Midbrain (tissue), 1 donor: ENCODE measurements at regions not wholly inside any gene's neighbourhood (a gene's known extent, or its start where the extent isn't known, plus 50 kb on each side); places are given as distances from the start of the nearest gene placed in this dataset.
A peak's percentile ranks its signal among the peaks of the same experiment; 100 is the strongest.

Experiments used
- DNase-seq: peaks from one replicate; lab custom pipeline; 2025; lab: John Stamatoyannopoulos, UW

DNA sequence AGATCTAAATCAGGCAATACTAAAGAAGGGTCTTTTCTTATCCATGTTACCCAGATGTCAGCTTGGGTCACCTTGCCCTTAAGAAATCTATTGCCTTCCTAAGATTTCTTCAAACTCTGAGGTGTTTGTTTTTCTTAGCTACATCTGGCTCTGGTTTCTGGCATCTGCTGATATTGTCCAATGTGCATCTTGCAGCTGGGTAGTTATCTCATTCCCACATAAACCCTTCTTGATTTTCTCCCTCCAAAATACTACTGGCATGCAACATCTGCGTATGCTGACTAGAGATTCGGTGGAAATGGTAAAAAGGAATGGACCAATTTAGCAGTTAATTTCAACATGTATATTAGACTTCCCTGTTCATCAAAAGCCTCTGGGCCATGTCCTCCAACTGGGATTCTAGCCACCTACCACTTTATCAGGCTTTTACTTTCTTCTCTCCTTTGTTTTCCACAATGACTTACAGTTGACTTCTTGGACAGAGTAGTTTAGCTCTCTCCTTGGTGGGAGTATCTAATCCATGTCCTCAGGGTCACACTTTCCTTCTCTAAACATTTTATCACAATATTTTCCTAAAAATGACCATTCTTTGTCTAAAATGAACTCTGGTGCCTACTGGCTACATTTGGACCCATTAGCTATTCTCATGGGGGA, 324.8 kb upstream of the FAR2 start:
- no peak for DNase-seq

GRCh38 chr12:28824849-28825248, 324.2 kb upstream of the FAR2 start:
- DNase-seq = no peak

DNA sequence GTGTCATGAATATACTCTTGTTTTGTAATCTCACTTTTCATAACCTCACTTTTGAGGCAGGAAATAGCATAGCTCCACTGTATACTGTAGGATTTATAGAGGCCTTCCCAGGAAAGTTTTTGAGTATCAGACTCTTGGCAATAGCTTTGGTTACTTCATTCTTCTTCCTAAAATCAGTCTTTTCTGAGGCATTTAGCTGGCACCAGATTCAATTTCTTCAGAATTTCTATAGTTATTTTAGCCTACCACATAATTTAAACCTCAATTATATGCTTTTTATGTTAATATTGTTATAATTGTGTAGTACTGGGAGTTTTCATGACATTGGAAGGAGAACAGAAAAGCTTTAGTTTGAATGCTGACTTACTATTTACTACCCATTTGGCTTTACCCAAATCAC, 322.3 kb upstream of the FAR2 start:
- no peak for DNase-seq

GRCh38 chr12:28827861-28828260, 321.2 kb upstream of the FAR2 start:
- no peak for DNase-seq

DNA sequence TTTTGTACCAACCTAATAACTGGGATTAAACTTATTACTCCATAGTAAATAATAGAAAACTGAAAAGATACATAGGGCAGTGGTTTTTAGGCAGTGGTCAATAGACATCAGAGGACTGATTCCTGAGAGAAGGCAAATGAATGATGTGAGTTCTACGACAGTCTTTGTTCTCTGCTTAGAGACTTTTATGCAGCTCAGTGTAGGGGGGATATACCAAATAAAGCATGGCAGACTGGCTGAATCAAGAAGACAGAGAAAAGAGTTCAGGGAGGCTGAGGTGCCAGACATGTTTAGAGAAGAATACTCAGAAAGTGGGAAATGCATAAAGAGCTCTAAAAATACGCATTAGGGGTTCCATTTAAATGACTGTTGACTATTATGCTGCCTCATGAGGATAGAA, 320.8 kb upstream of the FAR2 start:
- no peak for DNase-seq

DNA sequence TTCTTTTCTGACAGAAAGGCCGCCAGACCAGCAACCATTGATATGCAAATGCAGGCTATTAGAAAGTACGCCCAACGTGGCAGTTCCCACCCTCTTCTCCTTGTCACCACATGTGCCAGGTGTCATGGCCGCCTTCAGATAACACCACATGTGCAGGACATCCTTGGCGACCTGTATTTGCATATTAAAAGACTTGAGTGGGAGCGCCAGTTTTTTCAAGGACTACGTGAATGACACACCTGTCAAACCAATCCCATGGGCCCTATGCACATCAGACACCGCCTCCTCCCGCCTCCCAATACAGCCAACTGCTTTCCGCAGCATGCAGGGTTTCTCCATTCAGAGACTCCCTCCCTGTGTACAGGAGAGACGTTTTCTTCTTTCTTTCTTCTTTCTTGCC, 318.6 kb upstream of the FAR2 start:
- no peak for DNase-seq

- no peak for DNase-seq
Measured at GRCh38 chr12:28844718-28845117, 304.4 kb upstream of the FAR2 start.

- DNase-seq = no peak
Measured at GRCh38 chr12:28851781-28852180, 297.3 kb upstream of the FAR2 start.

GRCh38 chr12:28855761-28856310, 293.2 kb upstream of the FAR2 start:
- DNase-seq = no peak

- no peak for DNase-seq
Measured at GRCh38 chr12:28857369-28857768, 291.7 kb upstream of the FAR2 start.

DNA sequence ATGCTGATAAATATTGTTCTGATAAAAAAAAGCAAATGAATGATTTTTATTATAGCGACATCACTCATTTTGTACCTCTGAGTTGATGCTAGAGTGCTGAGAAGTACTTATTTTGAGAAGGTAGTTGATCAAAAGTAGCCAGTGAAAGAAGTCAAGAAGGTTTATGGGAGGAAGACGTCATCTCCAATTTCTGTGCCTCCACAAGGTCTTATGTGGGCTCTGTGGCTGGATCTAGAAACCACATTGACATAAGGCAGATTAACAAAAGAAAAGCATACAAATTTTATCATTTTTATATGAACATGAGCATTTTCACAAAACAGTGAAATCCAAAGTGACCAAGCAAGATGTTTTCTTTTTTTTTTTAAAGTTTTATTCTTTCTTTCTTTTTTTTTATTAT, 289.5 kb upstream of the FAR2 start:
- no peak for DNase-seq

DNA sequence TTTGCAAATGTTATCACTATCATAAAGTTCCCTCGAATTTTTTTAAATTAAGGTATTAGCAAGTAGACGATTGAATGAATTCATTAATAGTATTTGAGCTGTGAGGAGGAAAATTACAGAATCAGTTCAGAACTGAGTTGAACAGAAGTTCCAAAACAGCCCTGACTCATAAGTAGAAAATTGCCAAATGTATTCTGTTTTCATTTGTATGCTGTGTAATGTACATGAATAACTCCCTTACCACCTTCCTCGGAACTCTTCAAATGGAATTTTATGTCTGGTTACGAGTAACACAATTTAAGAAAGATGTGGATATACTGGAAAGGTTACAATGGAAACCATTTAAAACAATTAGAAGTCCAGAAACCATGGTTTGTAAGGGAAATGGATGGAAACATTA, 283.3 kb upstream of the FAR2 start:
- no peak for DNase-seq

- no peak for DNase-seq
Measured at GRCh38 chr12:28866296-28866695, 282.8 kb upstream of the FAR2 start.

- peak; percentile 8 for DNase-seq
Measured at GRCh38 chr12:28866715-28867503, 282.2 kb upstream of the FAR2 start.

GRCh38 chr12:28868414-28868813, 280.7 kb upstream of the FAR2 start:
- no peak for DNase-seq

GRCh38 chr12:28869197-28869596, 279.9 kb upstream of the FAR2 start:
- peak; percentile 34 for DNase-seq

DNA sequence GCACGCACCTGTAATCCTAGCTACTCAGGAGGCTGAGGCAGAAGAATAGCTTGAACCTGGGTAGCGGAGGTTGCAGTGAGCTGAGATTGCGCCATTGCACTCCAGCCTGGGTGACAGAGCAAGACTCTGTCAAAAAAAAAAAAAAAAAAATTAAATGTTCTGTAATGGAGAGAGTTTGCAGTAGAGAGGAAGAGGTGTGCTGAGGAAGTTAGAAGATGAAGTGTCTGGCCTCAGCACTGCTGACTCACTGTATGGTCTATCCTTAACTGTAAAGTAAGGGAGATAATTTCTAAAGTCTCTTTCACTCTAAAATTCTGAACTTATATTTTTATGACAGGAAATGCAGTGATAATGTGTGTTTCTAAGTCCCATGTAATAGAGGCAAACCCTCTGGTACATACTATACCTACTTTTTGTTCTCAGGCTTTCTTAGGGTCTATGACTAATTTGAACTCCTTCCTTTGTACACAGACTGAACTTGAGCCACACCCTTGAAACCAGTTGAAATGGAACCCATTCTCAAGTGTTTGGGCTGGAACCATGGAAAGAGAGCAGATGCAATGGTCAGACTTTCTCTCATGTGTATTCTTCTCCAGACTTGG, 278.1 kb upstream of the FAR2 start:
- no peak for DNase-seq

- DNase-seq = peak; percentile 51
Measured at GRCh38 chr12:28872654-28873268, 276.3 kb upstream of the FAR2 start.

DNA sequence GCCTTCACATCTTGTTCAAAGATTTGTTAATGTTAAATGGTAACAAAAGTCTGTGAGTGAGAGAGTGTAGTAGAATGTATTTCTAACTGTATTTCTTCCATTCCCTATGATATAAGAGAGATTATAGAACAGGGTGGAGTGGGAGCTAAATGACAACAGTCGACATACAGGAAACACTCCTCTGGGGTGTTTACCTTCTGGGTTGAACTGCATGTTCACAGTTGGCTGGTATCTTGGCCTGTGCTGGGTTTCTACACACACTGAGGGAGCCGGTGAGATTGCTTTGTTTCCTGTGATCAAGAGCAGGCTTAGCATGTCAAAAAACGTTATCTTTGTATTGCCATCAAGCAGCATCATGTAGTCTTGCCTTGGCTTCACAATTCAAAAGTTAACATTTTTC, 274.3 kb upstream of the FAR2 start:
- DNase-seq = no peak

GRCh38 chr12:28876196-28876798, 272.8 kb upstream of the FAR2 start:
- DNase-seq = no peak

GRCh38 chr12:28877854-28878253, 271.2 kb upstream of the FAR2 start:
- DNase-seq = no peak

DNA sequence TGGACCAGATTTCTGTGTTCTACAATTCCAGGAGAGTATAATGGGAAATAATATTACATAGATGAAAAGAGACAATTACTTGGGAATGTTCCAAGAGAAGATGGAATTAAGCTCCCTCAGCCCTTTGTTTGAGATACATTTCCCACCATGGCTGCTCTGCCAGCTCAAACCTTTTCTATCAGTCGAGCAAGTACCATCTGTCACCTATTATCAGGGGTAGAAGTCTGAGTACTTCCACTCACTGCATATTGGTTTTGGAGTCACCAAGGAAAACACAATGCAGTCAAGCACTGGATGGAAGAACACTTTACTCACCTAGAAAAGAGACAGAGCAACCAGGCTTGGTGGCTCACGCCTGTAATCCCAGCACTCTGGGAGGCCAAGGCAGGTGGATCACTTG, 270.4 kb upstream of the FAR2 start:
- no peak for DNase-seq
